ENCODE measurements at regions not wholly inside any gene's neighbourhood (a gene's known extent, or its start where the extent isn't known, plus 50 kb on each side); places are given as distances from the start of the nearest gene placed in this dataset.
A peak's percentile ranks its signal among the peaks of the same experiment; 100 is the strongest.

DNA sequence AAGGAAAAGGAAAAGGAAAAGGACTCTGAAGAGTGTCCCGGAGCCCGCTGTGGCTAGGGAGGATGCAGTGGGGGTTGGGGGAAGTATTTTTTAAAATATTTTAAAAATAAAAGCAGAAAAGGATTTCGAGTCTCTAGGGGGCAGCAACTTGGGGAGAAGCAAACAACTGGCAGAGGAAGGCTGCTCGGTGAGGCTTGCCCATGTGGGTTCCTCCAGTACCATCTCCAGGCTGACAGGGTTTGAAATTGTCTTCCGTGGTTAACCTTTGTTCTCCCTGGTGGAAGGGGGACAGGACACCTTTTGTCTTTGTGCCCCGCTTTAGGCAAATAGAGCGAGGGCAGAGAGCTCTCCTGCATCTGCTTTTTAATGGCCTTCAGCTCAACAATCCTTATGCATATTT is 60.4 kb upstream of the SNX9 start (continued):
- TF ChIP-seq SMAD4 (CRISPR knock-in tag; conservative IDR thresholded peaks at IDR 0.05), result 0 out of 2 replicates have a peak, but pooled peaks have one; percentile 9
- no peak for TF ChIP-seq PURB (CRISPR knock-in tag; IDR thresholded peaks at IDR 0.05; ENCODE audit: low read depth)
- TF ChIP-seq, protein P1, sequence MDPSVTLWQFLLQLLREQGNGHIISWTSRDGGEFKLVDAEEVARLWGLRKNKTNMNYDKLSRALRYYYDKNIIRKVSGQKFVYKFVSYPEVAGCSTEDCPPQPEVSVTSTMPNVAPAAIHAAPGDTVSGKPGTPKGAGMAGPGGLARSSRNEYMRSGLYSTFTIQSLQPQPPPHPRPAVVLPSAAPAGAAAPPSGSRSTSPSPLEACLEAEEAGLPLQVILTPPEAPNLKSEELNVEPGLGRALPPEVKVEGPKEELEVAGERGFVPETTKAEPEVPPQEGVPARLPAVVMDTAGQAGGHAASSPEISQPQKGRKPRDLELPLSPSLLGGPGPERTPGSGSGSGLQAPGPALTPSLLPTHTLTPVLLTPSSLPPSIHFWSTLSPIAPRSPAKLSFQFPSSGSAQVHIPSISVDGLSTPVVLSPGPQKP (CRISPR knock-in tag; IDR thresholded peaks at IDR 0.05), result no peak
- TF ChIP-seq REST (IDR thresholded peaks at IDR 0.05; ENCODE audit: borderline replicate concordance), result peak; percentile 9; the same call in 1 of the 2 replicates
- TF ChIP-seq REST (CRISPR knock-in tag; IDR thresholded peaks at IDR 0.05; ENCODE audit: low read depth), result no peak
- TF ChIP-seq SOX6 (IDR thresholded peaks at IDR 0.05), result 0 out of 2 replicates have a peak, but pooled peaks have one; percentile 14
- TF ChIP-seq NR3C1 (CRISPR knock-in tag; IDR thresholded peaks at IDR 0.05), result no peak
- TF ChIP-seq CBFA2T2 (conservative IDR thresholded peaks at IDR 0.05), result no peak
- TF ChIP-seq COPS2 (conservative IDR thresholded peaks at IDR 0.05), result no peak
- TF ChIP-seq, protein P2, sequence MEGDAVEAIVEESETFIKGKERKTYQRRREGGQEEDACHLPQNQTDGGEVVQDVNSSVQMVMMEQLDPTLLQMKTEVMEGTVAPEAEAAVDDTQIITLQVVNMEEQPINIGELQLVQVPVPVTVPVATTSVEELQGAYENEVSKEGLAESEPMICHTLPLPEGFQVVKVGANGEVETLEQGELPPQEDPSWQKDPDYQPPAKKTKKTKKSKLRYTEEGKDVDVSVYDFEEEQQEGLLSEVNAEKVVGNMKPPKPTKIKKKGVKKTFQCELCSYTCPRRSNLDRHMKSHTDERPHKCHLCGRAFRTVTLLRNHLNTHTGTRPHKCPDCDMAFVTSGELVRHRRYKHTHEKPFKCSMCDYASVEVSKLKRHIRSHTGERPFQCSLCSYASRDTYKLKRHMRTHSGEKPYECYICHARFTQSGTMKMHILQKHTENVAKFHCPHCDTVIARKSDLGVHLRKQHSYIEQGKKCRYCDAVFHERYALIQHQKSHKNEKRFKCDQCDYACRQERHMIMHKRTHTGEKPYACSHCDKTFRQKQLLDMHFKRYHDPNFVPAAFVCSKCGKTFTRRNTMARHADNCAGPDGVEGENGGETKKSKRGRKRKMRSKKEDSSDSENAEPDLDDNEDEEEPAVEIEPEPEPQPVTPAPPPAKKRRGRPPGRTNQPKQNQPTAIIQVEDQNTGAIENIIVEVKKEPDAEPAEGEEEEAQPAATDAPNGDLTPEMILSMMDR (IDR thresholded peaks at IDR 0.05 in 2 of 3, conservative IDR thresholded peaks at IDR 0.05 in 1 of 3; ENCODE audit: insufficient read depth in 2 of 3, low read depth in 1 of 3, low read length in 3 of 3), result peak; percentile 37 to 58 (median 54); a peak in 4 of 6 replicates
- no peak for TF ChIP-seq PHF20 (IDR thresholded peaks at IDR 0.05; ENCODE audit: partially characterized antibody)
- TF ChIP-seq, protein P3, sequence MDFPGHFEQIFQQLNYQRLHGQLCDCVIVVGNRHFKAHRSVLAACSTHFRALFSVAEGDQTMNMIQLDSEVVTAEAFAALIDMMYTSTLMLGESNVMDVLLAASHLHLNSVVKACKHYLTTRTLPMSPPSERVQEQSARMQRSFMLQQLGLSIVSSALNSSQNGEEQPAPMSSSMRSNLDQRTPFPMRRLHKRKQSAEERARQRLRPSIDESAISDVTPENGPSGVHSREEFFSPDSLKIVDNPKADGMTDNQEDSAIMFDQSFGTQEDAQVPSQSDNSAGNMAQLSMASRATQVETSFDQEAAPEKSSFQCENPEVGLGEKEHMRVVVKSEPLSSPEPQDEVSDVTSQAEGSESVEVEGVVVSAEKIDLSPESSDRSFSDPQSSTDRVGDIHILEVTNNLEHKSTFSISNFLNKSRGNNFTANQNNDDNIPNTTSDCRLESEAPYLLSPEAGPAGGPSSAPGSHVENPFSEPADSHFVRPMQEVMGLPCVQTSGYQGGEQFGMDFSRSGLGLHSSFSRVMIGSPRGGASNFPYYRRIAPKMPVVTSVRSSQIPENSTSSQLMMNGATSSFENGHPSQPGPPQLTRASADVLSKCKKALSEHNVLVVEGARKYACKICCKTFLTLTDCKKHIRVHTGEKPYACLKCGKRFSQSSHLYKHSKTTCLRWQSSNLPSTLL (IDR thresholded peaks at IDR 0.05), result no peak
- no peak for TF ChIP-seq TCF3 (CRISPR knock-in tag; IDR thresholded peaks at IDR 0.05)
- TF ChIP-seq ZFPM2 (CRISPR knock-in tag; IDR thresholded peaks at IDR 0.05), result no peak

All from K562 (cell line).